ENCODE measurements at regions not wholly inside any gene's neighbourhood (a gene's known extent, or its start where the extent isn't known, plus 50 kb on each side); places are given as distances from the start of the nearest gene placed in this dataset.

DNA sequence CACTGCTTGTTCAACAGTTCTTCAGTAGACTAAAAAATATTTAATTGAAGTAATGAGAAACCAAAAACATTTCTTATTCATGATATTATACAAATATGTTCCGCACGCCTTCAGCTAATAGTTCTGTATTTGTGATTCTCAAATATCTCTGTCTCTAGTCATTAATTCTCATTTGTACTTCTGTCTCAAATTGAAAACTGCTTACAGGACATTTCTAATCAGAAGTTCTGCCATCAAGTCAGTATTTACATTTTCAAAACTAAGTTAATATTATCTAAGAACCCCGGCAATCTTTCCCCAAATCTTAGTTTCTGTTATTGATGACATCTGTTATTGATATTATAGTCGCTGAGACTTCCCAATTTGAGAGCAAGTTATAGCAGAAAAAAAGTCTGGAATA, 78.6 kb upstream of the PGRMC2 start:
- H3K4me3 ChIP-seq (ENCODE audit: severe bottlenecking) = no peak overlapping the region
- no peak overlapping the region for H3K27ac ChIP-seq (ENCODE audit: poor library complexity, severe bottlenecking)
- no peaks in the 10 kb centered on the region for H3K4me1 ChIP-seq (ENCODE audit: insufficient read depth, poor library complexity, severe bottlenecking)
- no peaks in the 10 kb centered on the region for H3K9me3 ChIP-seq (ENCODE audit: severe bottlenecking)
- TF ChIP-seq, protein P1, sequence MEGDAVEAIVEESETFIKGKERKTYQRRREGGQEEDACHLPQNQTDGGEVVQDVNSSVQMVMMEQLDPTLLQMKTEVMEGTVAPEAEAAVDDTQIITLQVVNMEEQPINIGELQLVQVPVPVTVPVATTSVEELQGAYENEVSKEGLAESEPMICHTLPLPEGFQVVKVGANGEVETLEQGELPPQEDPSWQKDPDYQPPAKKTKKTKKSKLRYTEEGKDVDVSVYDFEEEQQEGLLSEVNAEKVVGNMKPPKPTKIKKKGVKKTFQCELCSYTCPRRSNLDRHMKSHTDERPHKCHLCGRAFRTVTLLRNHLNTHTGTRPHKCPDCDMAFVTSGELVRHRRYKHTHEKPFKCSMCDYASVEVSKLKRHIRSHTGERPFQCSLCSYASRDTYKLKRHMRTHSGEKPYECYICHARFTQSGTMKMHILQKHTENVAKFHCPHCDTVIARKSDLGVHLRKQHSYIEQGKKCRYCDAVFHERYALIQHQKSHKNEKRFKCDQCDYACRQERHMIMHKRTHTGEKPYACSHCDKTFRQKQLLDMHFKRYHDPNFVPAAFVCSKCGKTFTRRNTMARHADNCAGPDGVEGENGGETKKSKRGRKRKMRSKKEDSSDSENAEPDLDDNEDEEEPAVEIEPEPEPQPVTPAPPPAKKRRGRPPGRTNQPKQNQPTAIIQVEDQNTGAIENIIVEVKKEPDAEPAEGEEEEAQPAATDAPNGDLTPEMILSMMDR (IDR thresholded peaks at IDR 0.05; ENCODE audit: poor library complexity, severe bottlenecking) = no peak
- no peaks in the 10 kb centered on the region for H3K36me3 ChIP-seq (ENCODE audit: low read depth)
- no peaks in the 10 kb centered on the region for H3K27me3 ChIP-seq (ENCODE audit: insufficient read depth, poor library complexity, severe bottlenecking)
- DNase-seq (ENCODE audit: low spot score) = no peak
- ATAC-seq (ENCODE audit: low read depth) = no peak

DNA sequence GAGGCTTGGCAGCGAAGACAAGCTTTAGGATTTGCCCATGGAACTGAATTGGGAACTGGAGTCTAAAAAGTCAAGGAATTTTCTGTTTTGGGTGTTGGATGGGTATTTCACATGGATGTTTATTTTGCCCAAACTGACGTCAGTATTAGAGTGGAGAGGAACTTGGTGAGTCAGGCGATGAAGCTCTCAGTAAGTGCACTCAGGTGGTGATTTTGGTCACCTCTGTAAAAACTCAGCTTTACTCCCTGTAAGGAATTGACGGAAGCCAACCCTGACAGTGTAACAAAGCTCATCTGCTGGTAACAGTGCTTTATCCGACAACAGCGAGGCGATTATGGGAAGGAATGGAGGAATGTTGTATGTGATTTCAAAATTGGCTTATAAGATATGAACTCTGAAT, 77.0 kb upstream of the PGRMC2 start:
- Histone ChIP-seq H3K4me1 (ENCODE audit: insufficient read depth, poor library complexity, severe bottlenecking) (no peaks in the 10 kb centered on the region), H3K27ac (ENCODE audit: poor library complexity, severe bottlenecking) (no peak overlapping the region), H3K9me3 (ENCODE audit: severe bottlenecking) (no peaks in the 10 kb centered on the region), H3K4me3 (ENCODE audit: severe bottlenecking) (no peak overlapping the region), H3K27me3 (ENCODE audit: insufficient read depth, poor library complexity, severe bottlenecking) (no peaks in the 10 kb centered on the region), H3K36me3 (ENCODE audit: low read depth) (no peaks in the 10 kb centered on the region)
- ATAC-seq (ENCODE audit: low read depth) = no peak
- TF ChIP-seq, protein P1 (IDR thresholded peaks at IDR 0.05; ENCODE audit: poor library complexity, severe bottlenecking) = no peak
- DNase-seq (ENCODE audit: low spot score) = no peak

DNA sequence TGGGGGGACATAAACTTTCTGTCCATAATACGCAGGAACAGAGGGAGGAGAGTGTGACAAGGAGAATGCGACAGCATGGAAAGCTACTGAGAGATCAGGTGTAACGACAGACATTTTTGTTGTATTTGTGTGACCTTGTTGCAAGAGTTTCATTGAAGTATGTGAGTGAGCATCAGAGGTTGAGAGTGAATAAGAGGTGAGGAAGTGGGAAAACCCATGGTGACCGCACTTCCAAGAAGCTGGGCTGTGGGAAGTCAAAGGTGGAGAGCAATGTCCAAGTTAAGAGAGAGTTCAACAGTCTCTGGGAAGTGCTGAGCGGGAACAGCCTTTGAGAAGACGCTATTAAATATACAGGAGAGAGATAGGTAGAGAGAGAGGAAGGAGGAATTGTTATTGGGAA, 76.4 kb upstream of the PGRMC2 start:
- Histone ChIP-seq H3K27me3 (ENCODE audit: insufficient read depth, poor library complexity, severe bottlenecking) (no peaks in the 10 kb centered on the region), H3K36me3 (ENCODE audit: low read depth) (no peaks in the 10 kb centered on the region), H3K9me3 (ENCODE audit: severe bottlenecking) (no peaks in the 10 kb centered on the region), H3K27ac (ENCODE audit: poor library complexity, severe bottlenecking) (no peak overlapping the region), H3K4me3 (ENCODE audit: severe bottlenecking) (no peak overlapping the region), H3K4me1 (ENCODE audit: insufficient read depth, poor library complexity, severe bottlenecking) (no peaks in the 10 kb centered on the region)
- TF ChIP-seq, protein P1 (IDR thresholded peaks at IDR 0.05; ENCODE audit: poor library complexity, severe bottlenecking) = no peak
- ATAC-seq (ENCODE audit: low read depth) (no peak), DNase-seq (ENCODE audit: low spot score) (no peak)

DNA sequence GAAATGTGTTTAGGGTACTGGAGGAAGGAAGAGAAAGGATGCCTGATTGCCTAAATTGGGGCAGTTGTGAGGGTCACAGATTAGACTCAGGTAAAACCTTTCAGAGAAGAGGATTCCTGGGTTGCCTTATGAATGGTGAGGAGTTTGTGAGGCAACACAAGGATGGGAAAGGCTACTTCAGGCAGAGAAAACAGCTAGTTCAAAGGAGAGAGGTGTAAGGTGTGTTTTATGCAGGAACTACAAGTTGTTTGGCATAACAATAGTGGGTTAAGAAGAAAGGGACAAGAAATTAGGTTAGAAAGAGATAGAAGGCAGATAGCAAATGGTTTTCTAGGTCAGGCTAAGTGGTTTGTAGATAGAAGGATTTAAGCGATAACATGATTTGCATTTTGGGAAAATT, 75.1 kb upstream of the PGRMC2 start:
- TF ChIP-seq, protein P1 (IDR thresholded peaks at IDR 0.05; ENCODE audit: poor library complexity, severe bottlenecking) = no peak
- H3K4me3 ChIP-seq (ENCODE audit: severe bottlenecking) = no peak overlapping the region
- H3K27me3 ChIP-seq (ENCODE audit: insufficient read depth, poor library complexity, severe bottlenecking) = no peaks in the 10 kb centered on the region
- H3K36me3 ChIP-seq (ENCODE audit: low read depth) = no peaks in the 10 kb centered on the region
- H3K4me1 ChIP-seq (ENCODE audit: insufficient read depth, poor library complexity, severe bottlenecking) = peaks cover 2% of the 10 kb centered on the region
- H3K9me3 ChIP-seq (ENCODE audit: severe bottlenecking) = no peaks in the 10 kb centered on the region
- ATAC-seq (ENCODE audit: low read depth) (no peak), DNase-seq (ENCODE audit: low spot score) (no peak)
- no peak overlapping the region for H3K27ac ChIP-seq (ENCODE audit: poor library complexity, severe bottlenecking)

DNA sequence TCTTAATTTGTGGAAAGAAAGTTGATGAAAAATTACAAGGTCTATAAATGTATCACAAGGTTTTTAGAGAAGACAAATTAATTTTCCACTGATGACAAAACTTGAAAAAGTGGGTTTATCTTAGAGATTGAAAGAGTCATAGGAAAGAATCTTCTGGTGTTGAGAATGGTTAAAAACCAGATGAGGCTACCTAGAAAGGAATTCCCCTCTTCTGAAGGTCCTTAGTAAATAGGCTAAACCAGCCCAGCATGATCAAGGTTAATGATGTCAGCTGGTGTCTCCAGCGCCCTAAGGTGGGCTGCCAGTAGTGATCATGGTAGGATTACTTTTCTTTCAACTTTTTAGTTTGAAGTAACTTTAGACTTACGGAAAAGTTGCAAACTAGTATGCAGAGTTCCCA, 71.8 kb upstream of the PGRMC2 start:
- TF ChIP-seq, protein P1 (IDR thresholded peaks at IDR 0.05; ENCODE audit: poor library complexity, severe bottlenecking) = no peak
- DNase-seq (ENCODE audit: low spot score) = no peak
- H3K4me3 ChIP-seq (ENCODE audit: severe bottlenecking) = no peak overlapping the region
- H3K4me1 ChIP-seq (ENCODE audit: insufficient read depth, poor library complexity, severe bottlenecking) = peaks cover 12% of the 10 kb centered on the region
- ATAC-seq (ENCODE audit: low read depth) = no peak
- no peaks in the 10 kb centered on the region for H3K9me3 ChIP-seq (ENCODE audit: severe bottlenecking)
- H3K27me3 ChIP-seq (ENCODE audit: insufficient read depth, poor library complexity, severe bottlenecking) = no peaks in the 10 kb centered on the region
- no peaks in the 10 kb centered on the region for H3K36me3 ChIP-seq (ENCODE audit: low read depth)
- H3K27ac ChIP-seq (ENCODE audit: poor library complexity, severe bottlenecking) = no peak overlapping the region
